ENCODE measurements at regions not wholly inside any gene's neighbourhood (a gene's known extent, or its start where the extent isn't known, plus 50 kb on each side); places are given as distances from the start of the nearest gene placed in this dataset.

- no peak for DNase-seq
Observed at GRCh38 chr5:174293006-174293405, 247.5 kb downstream of the NSG2 start.

DNA sequence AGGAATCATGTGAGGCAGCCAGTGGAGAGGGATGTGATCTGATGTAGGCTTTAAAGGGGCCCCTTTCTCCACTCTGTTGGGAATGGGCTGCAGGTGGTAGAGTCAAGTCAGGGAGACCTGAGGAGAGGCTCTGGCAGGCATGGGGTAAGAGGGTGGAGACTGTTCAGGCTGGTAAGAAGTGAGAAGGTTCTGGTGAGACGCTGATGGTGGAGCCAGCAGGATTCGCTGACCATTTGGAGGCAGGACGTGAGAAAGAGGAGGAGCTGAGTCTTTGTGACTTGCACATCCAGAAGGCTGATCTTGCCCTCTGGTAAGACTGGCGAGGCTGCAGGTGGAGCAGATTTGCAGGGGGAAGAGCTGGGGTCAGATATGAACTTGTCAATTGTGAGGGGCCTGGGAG is 248.0 kb downstream of the NSG2 start:
- no peak for DNase-seq

DNA sequence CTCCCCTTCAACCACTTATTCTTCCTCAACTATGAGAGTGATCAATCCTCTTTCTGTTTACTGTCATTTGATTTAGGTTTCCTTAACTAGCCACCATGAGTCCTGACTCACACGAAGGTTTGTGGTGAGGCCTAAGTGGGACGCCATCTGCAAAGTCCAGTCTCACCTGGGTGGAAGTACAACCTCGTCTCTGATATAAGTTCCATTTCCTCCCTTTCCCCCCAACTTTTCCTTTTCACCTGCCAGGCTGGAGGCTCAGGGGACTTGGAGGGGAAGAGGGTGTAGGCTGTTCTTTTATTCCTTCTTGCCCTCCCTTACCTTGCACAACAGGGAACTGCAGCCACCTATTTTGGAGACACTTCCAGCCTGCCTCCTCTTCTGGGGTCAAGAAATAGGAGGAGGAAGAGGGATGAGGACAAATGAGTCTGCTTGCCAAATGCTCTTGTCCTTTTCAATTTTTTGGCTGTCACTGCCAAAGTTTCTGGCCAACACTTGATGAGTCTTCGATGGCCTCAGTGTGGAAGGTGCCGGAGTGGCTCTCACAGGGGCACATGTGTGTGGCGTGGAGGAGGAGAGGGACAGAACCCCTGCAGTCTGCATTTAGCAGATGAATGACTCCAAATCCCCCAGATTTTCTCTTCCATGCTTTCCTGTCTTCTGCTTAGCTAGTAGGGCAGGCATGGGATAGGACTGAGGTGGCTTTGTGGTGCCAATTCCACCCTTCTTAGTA is 249.6 kb downstream of the NSG2 start:
- no peak for DNase-seq

DNA sequence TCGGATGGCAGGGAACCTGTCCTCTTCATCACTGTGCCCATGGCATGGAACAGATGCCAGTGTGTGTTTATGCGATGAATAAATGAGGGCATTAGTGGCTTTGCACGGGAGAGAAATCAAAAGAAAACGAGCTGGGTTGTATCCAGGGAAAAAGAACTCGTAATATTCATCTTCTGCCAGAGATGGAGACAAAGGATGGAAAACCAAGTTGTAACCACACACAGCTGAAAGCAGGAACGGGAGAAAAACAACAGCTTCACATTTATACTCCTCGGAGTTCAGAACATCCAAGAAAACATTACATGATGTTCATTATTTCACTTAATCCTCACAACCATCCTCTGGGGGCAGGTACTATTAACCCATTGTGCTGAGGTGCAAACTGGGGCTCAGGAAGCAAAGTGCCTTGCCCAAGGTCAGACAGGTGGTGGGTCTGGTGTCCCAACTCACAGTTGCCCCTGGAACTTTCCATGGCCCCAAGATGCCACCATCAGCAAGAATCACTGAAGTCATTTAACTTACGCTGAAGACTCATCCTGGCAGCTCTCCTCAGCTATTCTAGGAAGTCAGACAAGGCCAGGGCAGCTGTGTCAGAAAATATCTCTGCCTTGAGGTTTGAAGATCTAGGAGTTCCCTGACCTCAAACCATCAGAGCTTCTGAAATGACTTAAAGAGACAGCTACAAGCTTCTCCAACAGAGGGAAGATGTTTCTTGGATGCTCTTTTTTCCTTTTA is 250.4 kb downstream of the NSG2 start:
- DNase-seq: no peak

DNA sequence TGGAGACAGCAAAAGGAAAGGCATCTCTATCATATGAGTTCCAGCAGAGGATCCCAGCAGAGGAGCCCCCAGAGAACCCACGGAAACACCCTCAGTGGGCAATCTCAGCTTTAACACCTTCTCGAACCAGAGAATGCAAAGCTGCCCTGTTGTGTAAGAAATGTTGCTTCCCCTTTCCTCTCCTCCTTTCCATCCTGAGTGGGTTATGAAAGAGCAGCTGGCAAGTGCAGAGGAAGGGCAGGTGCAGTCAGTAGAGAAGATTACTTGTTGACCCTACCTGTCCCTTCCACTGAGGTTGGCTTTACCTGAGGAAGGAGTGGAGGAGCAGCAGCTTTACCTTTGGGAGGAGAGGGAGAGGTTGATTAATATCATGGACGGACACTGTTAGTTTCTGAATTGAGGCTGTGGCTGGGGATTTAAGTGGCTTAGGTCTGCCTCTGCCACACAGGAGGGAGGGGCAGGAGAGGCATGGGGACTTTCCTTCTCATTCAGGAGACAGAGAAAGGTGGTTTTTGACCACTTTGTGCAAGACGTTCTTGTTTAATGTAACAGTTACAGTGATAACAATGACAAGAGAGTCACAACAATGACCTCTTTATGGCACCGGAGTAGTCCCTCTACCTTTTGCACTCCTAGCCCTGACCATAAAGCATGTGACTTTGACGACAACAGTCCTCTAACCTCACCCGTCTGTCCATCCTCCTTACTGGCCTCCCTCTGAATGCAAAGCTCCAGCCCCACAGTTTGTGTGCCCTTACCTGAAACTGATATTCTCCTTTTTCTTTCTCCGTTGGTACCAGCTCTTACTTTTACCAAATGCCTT is 254.8 kb downstream of the NSG2 start:
- DNase-seq: no peak

DNA sequence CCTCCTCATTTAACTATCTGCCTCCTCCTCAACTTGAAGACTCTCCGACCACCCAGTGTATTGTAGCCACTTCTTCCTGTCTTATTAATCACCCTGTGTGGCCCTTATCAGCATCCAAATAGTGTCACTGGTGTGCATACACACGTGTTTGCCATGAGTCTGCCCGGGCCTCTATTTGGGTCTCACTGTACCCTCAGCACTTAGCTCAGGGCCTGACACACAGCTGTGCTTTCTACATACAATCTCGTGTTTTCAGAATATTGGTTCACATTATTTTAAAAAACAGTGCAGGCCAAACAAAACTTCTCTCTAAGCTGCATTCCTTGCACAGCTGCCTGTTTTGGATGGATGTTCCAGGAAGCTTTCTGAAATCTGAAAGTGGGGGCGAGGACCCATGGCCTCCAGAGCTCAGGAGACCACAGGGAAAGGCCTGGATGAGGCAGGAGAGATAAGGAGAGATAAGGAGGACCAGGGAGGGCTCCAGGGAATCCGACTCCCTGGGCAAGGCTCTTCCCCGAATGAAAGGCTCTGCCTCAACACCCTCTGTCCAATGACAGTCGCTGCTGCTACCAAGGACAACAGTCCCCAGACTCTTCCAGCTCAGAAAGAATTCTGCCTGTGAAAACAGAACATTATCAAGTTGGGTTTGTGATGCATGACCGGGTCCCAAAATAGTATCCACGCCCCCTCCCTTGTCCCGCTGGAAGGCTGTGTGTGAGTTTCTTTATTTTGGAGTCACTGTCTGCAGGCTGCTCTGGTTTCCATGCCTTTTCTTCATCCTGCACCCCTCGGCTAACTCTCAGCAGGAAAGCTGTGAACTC is 255.6 kb downstream of the NSG2 start:
- DNase-seq: no peak

DNA sequence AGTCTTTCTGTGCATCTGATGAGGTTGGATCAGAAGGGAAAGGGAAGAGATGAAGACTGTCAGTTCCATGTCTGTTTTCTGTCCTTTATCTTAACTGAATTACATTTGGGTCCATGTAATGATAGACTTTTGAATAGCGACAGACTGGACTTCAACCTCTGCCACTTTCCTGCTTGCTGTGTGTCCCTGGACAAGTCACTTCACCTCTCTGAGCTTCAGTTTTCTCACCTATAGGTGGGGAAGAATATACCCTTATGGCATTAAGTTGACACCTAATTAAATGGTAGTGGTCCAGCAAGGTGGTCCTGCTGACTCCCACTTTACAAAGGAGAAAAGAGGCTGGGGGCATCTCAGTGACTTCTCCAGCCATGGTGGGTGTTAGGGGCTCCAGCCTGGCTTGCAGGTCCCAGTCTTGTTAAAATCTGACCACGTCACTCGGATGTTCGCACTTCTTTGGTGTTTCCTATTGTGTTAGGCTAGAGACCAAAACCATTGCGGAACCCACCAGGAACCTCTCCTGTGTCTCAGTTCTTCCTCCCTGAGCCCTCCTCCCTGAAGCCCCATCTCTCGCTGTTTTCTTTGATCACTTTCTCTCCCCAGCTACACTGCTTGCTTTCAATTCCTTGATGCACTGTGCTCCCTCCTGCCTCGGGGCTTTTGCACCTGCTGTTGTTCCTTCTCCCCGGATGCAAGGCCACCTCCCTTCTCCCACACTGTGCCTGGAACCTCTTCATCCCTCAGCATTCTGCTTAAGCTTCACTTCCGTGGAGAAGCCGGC is 256.5 kb downstream of the NSG2 start:
- DNase-seq: peak in 1 of 3 experiments; percentile 2

DNA sequence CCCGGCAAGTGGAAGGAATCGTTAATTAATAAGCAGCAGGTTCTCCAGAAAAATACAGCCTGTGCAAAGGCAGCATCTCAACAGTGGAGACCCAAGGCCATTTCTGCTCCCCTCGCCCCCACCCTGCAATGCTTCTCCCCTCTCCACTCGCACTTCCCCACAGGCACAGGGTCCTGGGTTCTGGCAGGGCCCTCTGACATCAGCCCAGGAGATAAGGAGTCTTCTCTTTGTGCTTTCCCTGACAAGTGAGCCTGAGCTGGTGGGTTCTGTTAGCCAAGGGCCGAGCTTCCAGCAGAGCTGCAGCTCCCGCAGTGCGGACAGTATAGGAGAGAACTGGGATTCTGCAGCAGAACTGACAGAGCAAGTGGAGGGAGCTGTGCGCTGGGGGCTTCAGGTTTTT is 257.5 kb downstream of the NSG2 start:
- DNase-seq: no peak

GRCh38 chr5:174303437-174304045 is 258.0 kb downstream of the NSG2 start:
- DNase-seq: no peak

DNA sequence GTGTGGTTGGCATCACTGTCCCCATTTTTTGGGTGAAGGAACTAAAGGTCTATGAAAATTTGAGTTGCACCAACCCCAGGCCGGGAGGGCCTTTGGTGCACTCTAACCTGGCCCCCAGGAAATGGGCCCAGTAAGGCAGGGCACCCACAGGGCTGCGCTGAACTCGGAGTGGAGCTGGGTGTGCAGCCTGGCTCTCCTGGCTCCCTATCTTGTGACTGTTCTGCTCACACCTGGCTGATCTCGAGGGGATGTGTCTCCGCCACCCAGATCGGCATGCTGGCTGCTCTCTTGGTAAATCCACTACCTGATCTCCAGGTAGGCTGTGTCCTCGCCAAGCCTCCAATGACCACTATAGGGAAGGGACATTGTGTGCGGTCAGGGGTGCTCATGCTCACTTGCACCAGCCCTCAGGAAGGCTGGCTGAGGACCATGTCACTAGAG is 259.8 kb downstream of the NSG2 start:
- no peak for DNase-seq

- DNase-seq: no peak
Observed at GRCh38 chr5:174306345-174307030, 261.0 kb downstream of the NSG2 start.

GRCh38 chr5:174307031-174307408 is 261.5 kb downstream of the NSG2 start:
- DNase-seq: no peak

DNA sequence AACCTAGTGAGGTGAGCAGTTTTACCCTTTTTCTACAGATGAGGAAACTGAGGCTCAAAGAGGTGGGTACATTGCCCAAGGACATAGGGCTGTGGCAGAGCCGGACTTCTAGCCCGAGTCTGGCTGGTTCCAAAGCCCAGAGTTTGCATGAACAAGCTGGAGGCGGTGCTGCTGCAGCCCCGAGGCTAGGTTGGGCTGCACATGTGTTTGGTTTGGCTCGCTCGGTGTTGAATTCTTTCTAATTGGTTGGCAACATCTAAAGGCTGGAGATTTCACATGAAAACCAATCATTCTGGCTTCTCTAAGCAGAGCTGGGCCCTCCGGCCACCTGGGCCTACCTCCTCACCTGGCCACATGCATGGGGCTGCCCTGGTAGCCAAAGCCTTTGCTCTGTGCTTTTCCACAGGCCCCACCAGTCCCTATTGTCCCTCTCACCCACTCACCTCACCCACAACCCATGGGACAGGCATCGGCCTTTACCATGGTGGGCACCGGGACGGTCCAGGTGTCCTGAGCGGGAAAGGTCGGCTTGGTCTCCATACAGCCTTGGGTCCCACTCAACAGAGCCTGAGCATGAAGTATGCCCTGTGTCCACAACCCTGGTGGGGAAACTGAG is 262.3 kb downstream of the NSG2 start:
- no peak for DNase-seq

- DNase-seq: no peak
Observed at GRCh38 chr5:174309131-174309795, 263.8 kb downstream of the NSG2 start.

DNA sequence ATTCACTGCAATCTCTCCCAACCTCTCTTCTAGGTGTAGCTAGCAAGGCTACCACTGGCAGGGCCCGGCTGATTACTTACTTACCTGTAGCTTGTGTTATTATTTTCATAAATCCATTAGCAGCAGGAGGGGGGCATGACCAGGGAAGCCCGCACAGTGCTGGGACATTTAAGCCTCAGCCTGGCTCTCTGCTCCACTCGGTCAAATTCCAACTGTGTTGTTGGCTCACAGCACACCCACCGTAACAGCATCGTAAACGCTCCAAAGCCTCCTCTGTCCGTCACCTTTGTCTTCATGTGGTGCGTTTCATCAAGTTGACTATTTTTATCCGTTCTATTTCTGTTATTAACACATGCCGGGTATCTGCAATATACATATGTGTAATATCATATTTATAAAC is 264.7 kb downstream of the NSG2 start:
- DNase-seq: no peak

GRCh38 chr5:174310706-174311105 is 265.2 kb downstream of the NSG2 start:
- DNase-seq: no peak

GRCh38 chr5:174311121-174311520 is 265.6 kb downstream of the NSG2 start:
- no peak for DNase-seq

GRCh38 chr5:174311531-174312269 is 266.2 kb downstream of the NSG2 start:
- peak; percentile 45 to 72 (median 63) for DNase-seq

DNA sequence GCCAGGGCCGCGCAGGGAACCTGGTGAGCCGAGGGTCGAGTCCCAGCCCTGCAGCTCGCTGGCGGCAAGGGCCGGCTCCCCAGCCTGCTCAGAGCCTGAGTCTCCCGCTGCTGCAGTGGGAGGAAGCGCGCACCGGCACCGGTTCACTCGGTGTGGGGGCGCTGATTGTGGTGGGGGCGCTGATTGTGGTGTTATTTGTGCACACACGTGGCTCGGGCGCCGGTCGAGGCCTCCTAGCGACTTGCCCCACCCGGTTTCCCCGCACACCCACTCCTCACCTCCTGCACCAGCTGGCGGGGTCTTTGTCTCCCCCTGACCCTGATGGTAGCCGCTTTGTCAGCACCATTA is 266.7 kb downstream of the NSG2 start:
- DNase-seq: no peak
